ENCODE measurements at regions not wholly inside any gene's neighbourhood (a gene's known extent, or its start where the extent isn't known, plus 50 kb on each side); places are given as distances from the start of the nearest gene placed in this dataset.

- no peak for TF ChIP-seq ZBTB7A (tag by site-specific recombination; IDR thresholded peaks at IDR 0.05; ENCODE audit: low read depth)
- no peak for TF ChIP-seq CTCF (tag by site-specific recombination; IDR thresholded peaks at IDR 0.05)
- no peak for TF ChIP-seq ZSCAN18 (tag by site-specific recombination; IDR thresholded peaks at IDR 0.05)
- no peak for TF ChIP-seq SP3 (tag by site-specific recombination; IDR thresholded peaks at IDR 0.05)
- TF ChIP-seq ZNF449 (tag by site-specific recombination; IDR thresholded peaks at IDR 0.05): no peak
These were observed 494.9 kb upstream of the RBFOX1 start for GRCh38 chr16:6837722-6838121.

Data from HEK293 (cell line).